Right hindlimb (tissue), 1 donor: ENCODE measurements at regions not wholly inside any gene's neighbourhood (a gene's known extent, or its start where the extent isn't known, plus 50 kb on each side); places are given as distances from the start of the nearest gene placed in this dataset.
"Not testable (repeated sequence)": the region's sequence is repeated elsewhere in the genome, so short reads cannot be mapped to it uniquely, and the experiment has no call there.

Experiments used
- DNase-seq: peaks from one replicate; pipeline ENCODE4 v3.0.0-alpha.2; 2018

- DNase-seq = no peak
Measured at GRCh38 chr6:148602136-148602535, 144.7 kb upstream of the UST start.

GRCh38 chr6:148608199-148608951 is 138.5 kb upstream of the UST start:
- no peak for DNase-seq

- peak; percentile 29 for DNase-seq
Measured at GRCh38 chr6:148611213-148611612, 135.6 kb upstream of the UST start.

GRCh38 chr6:148612043-148612442 is 134.8 kb upstream of the UST start:
- no peak for DNase-seq

- no peak for DNase-seq
Measured at GRCh38 chr6:148614602-148615001, 132.2 kb upstream of the UST start.

GRCh38 chr6:148616841-148617240 is 130.0 kb upstream of the UST start:
- DNase-seq = no peak

GRCh38 chr6:148617530-148617929 is 129.3 kb upstream of the UST start:
- DNase-seq = no peak

- DNase-seq = no peak
Measured at GRCh38 chr6:148619891-148620290, 126.9 kb upstream of the UST start.

GRCh38 chr6:148620579-148621298 is 126.1 kb upstream of the UST start:
- no peak for DNase-seq

GRCh38 chr6:148625609-148626008 is 121.2 kb upstream of the UST start:
- DNase-seq = no peak

GRCh38 chr6:148628251-148628650 is 118.6 kb upstream of the UST start:
- no peak for DNase-seq

- DNase-seq = peak; percentile 76
Measured at GRCh38 chr6:148629181-148629580, 117.6 kb upstream of the UST start.

GRCh38 chr6:148629592-148630465 is 117.0 kb upstream of the UST start:
- DNase-seq = no peak

GRCh38 chr6:148635070-148635743 is 111.6 kb upstream of the UST start:
- no peak for DNase-seq

GRCh38 chr6:148641836-148642235 is 105.0 kb upstream of the UST start:
- DNase-seq = not testable (repeated sequence)

- not testable (repeated sequence) for DNase-seq
Measured at GRCh38 chr6:148643208-148643607, 103.6 kb upstream of the UST start.

- not testable (repeated sequence) for DNase-seq
Measured at GRCh38 chr6:148645049-148645448, 101.8 kb upstream of the UST start.

- no peak for DNase-seq
Measured at GRCh38 chr6:148648754-148649453, 97.9 kb upstream of the UST start.

- DNase-seq = no peak
Measured at GRCh38 chr6:148649454-148649963, 97.3 kb upstream of the UST start.

GRCh38 chr6:148650941-148651505 is 95.8 kb upstream of the UST start:
- DNase-seq = no peak

- DNase-seq = no peak
Measured at GRCh38 chr6:148652205-148652604, 94.6 kb upstream of the UST start.
